HEK293T (cell line): ENCODE measurements at regions not wholly inside any gene's neighbourhood (a gene's known extent, or its start where the extent isn't known, plus 50 kb on each side); places are given as distances from the start of the nearest gene placed in this dataset.

Experiments
- CTCF ChIA-PET: fragments of 350-600 bp; formaldehyde crosslinking; extraction: SDS; loops from one replicate; lab custom pipeline; 2021; ENCODE audit warnings: antibody characterized with exemption, inconsistent platforms; lab: Yijun Ruan, JAX
- POLR2A ChIA-PET: fragments of 350-600 bp; formaldehyde crosslinking; extraction: SDS; loops from one replicate; lab custom pipeline; 2020; ENCODE audit warnings: antibody characterized with exemption, inconsistent platforms; lab: Yijun Ruan, JAX
- DNase-seq: peaks from one replicate; pipeline ENCODE4 v3.0.0; 2012; ENCODE audit warnings: mixed read lengths; ENCODE audit errors: extremely low spot score
- ARNT ChIP-seq: fragments of 450-650 bp; IDR thresholded peaks from 2 replicates; pipeline ENCODE4 v1.6.1; 2017; ENCODE audit warnings: mild to moderate bottlenecking
- BHLHE40 ChIP-seq: fragments of 450-650 bp; IDR thresholded peaks from 2 replicates; pipeline ENCODE4 v1.6.1; 2016; ENCODE audit warnings: mild to moderate bottlenecking, moderate library complexity, borderline replicate concordance
- CTBP1 ChIP-seq: fragments of 450-650 bp; IDR thresholded peaks from 2 replicates; pipeline ENCODE4 v1.6.1; 2016; ENCODE audit warnings: borderline replicate concordance
- ELF4 ChIP-seq: fragments of 450-650 bp; IDR thresholded peaks from 2 replicates; pipeline ENCODE4 v1.6.1; 2017; ENCODE audit warnings: antibody characterized with exemption
- FOXA1 ChIP-seq: fragments of 450-650 bp; IDR thresholded peaks from 2 replicates; pipeline ENCODE4 v1.6.1; 2016; ENCODE audit warnings: mild to moderate bottlenecking
- FOXK2 ChIP-seq: fragments of 450-650 bp; IDR thresholded peaks from 2 replicates; pipeline ENCODE4 v1.6.1; 2016; ENCODE audit warnings: mild to moderate bottlenecking
- FOXM1 ChIP-seq: fragments of 450-650 bp; IDR thresholded peaks from 2 replicates; pipeline ENCODE4 v1.6.1; 2017; ENCODE audit warnings: mild to moderate bottlenecking, borderline replicate concordance
- HDGF ChIP-seq: fragments of 450-650 bp; IDR thresholded peaks from 2 replicates; pipeline ENCODE4 v1.6.1; 2017; ENCODE audit warnings: antibody characterized with exemption, borderline replicate concordance
- L3MBTL2 ChIP-seq: fragments of 450-650 bp; conservative IDR thresholded peaks from 2 replicates; pipeline ENCODE4 v1.6.1; 2016; ENCODE audit warnings: mild to moderate bottlenecking
- LEF1 ChIP-seq: fragments of 450-650 bp; IDR thresholded peaks from 2 replicates; pipeline ENCODE4 v1.6.1; 2017; ENCODE audit warnings: mild to moderate bottlenecking, borderline replicate concordance
- NFRKB ChIP-seq: fragments of 450-650 bp; IDR thresholded peaks from 2 replicates; pipeline ENCODE4 v1.6.1; 2016; ENCODE audit warnings: mild to moderate bottlenecking, moderate library complexity
- SP1 ChIP-seq: fragments of 450-650 bp; IDR thresholded peaks from 2 replicates; pipeline ENCODE4 v1.6.1; 2017
- SUZ12 ChIP-seq: fragments of 450-650 bp; IDR thresholded peaks from 2 replicates; pipeline ENCODE4 v1.6.1; 2016; ENCODE audit warnings: mild to moderate bottlenecking
- TARDBP ChIP-seq: fragments of 450-650 bp; IDR thresholded peaks from 2 replicates; pipeline ENCODE4 v1.6.1; 2016
- ZNF384 ChIP-seq: fragments of 450-650 bp; IDR thresholded peaks from 2 replicates; pipeline ENCODE4 v1.6.1; 2016
- TF ChIP-seq, protein P1 (sequence below): fragments of 450-650 bp; IDR thresholded peaks from 2 replicates; pipeline ENCODE4 v1.6.1; 2016

- TF ChIP-seq CTBP1 (no peak), FOXM1 (no peak), SUZ12 (no peak), L3MBTL2 (no peak), FOXK2 (no peak), TARDBP (no peak), ARNT (no peak), NFRKB (no peak), BHLHE40 (no peak), HDGF (no peak), LEF1 (no peak), ELF4 (no peak), FOXA1 (no peak)
- TF ChIP-seq, protein P1, sequence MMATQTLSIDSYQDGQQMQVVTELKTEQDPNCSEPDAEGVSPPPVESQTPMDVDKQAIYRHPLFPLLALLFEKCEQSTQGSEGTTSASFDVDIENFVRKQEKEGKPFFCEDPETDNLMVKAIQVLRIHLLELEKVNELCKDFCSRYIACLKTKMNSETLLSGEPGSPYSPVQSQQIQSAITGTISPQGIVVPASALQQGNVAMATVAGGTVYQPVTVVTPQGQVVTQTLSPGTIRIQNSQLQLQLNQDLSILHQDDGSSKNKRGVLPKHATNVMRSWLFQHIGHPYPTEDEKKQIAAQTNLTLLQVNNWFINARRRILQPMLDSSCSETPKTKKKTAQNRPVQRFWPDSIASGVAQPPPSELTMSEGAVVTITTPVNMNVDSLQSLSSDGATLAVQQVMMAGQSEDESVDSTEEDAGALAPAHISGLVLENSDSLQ, result no peak
- POLR2A ChIA-PET, result no interaction called here
- CTCF ChIA-PET, result no interaction called here
- DNase-seq, result no peak
Measured at GRCh38 chr7:41874201-41874785, 171.4 kb upstream of the INHBA start.

- CTCF ChIA-PET, result no interaction called here
- TF ChIP-seq CTBP1, result no peak
- no peak for TF ChIP-seq NFRKB
Measured at GRCh38 chr7:41873741-41874140, 170.9 kb upstream of the INHBA start.

DNA sequence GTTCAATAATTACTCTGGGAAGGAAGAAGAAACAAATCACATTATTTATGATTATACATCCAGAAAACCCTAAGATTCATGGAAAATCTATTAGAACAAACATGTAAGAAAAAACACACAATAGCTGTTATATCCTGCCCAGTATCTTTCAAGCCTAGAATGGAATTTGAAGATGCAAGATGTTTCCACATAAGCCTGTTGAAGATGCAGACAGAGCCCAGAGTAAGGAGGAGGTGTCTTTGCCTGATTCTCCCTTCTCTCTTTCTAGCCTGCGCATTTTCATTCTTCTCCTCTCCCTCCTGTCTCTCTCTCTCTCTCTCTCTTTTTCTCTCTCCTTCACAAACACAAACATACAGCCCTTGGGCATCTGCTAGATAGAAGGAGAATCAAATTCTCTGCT is 170.1 kb upstream of the INHBA start:
- TF ChIP-seq SP1 (no peak), L3MBTL2 (no peak), HDGF (no peak), TARDBP (no peak), LEF1 (no peak), ZNF384 (no peak), FOXK2 (no peak), ELF4 (no peak), BHLHE40 (no peak), ARNT (no peak), SUZ12 (no peak), CTBP1 (no peak), FOXA1 (no peak), FOXM1 (no peak), NFRKB (no peak)
- TF ChIP-seq, protein P1, result no peak
- ChIA-PET POLR2A (no interaction called here), CTCF (no interaction called here)
- no peak for DNase-seq

More at GRCh38 chr7:41873741-41874140, 170.9 kb upstream of the INHBA start:
- POLR2A ChIA-PET, result no interaction called here
- DNase-seq, result no peak

DNA sequence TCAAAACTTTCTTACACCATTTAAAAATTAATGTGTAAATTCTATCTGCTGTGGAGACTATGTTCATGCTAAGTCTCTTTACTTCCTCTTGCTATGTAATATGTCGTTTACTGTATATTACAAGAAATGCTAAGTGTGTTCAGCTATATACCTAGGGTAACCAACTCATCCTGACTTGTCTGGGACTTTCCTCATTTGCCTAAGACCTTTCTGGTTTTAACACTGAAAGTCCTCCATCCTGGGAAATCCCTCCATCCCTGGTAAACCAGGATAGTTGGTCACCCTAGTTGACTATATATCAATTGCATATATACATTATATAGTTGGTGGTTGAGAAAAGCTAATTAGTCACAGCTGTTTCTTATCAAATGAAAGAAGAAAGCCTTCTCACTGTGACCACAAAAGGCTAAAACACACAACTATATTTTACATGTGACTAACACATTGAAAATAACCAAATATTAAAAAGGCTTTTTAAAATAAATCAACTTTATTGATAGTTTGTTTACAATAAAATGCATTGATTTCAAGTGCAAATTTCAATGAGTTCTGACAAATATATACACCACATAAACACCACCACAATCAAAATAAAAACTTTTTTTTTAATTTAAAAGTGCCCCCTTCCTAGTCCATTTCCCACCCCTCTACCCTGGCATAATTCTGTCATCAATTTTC is 167.7 kb upstream of the INHBA start:
- ChIA-PET POLR2A (no interaction called here), CTCF (interaction anchor here (0.7 kb wide), 1 partner anchor 1239 kb away, joined by 3 read pairs; no protein-coding TSS in a partner anchor)
- no peak for DNase-seq
- TF ChIP-seq TARDBP (no peak), NFRKB (no peak), FOXK2 (no peak), FOXA1 (no peak), L3MBTL2 (no peak), ARNT (no peak), FOXM1 (no peak), BHLHE40 (no peak), SUZ12 (no peak), SP1 (no peak), ZNF384 (no peak), CTBP1 (no peak), LEF1 (no peak), HDGF (no peak), ELF4 (no peak)
- TF ChIP-seq, protein P1, result no peak

DNA sequence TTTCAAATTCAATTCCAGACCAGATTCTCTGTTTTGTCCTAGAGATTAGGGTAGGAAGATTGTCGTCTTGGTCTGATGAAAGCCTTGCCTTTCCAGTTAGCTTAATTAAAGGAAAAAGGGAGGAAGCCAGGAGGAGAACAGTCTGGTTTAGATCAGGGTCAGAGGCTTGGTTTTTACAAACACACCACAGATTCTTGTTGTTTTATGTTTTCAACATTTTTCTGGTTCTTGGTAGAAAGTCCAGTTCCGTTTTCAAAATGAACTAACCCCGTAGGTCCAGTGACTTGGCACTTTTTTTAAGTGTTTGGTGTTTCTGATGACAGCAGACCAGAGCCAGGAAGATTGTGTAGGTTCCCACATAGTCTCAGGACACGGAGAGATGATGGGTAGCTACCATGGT is 167.1 kb upstream of the INHBA start:
- no peak for TF ChIP-seq ELF4
- TF ChIP-seq, protein P1, result no peak
- no peak for TF ChIP-seq L3MBTL2
- TF ChIP-seq SP1, result no peak
- no peak for TF ChIP-seq LEF1
- no peak for TF ChIP-seq FOXM1
- TF ChIP-seq FOXK2, result no peak
- no peak for TF ChIP-seq CTBP1
- no peak for TF ChIP-seq SUZ12
- TF ChIP-seq HDGF, result no peak
- no peak for TF ChIP-seq NFRKB
- no peak for TF ChIP-seq FOXA1
- no peak for TF ChIP-seq TARDBP
- no peak for TF ChIP-seq ARNT
- no peak for TF ChIP-seq ZNF384
- no peak for TF ChIP-seq BHLHE40
- ChIA-PET POLR2A (no interaction called here), CTCF (interaction anchor here (0.7 kb wide), 1 partner anchor 1239 kb away, joined by 3 read pairs; no protein-coding TSS in a partner anchor)
- DNase-seq, result no peak
